ENCODE measurements at regions not wholly inside any gene's neighbourhood (a gene's known extent, or its start where the extent isn't known, plus 50 kb on each side); places are given as distances from the start of the nearest gene placed in this dataset.

- H3K9ac ChIP-seq (ENCODE audit: low read length), result no peak overlapping the region
- H3K9me2 ChIP-seq (replicated peaks; ENCODE audit: low read length), result no peaks in the 10 kb centered on the region
- ChIA-PET CTCF (no interaction called here), POLR2A (ENCODE audit: unreplicated experiment) (no interaction called here)
- no TSS peak for BruUV-seq (replicated peaks)
- H3K4me1 ChIP-seq (ENCODE audit: insufficient read depth, low read length), result no peaks in the 10 kb centered on the region
- H4K20me1 ChIP-seq (ENCODE audit: low read length), result no peaks in the 10 kb centered on the region
- no peak overlapping the region for H3K4me3 ChIP-seq (ENCODE audit: low read length)
- intact Hi-C loops (cut with micrococcal nuclease), result no loop called here
- DNase-seq (no peak), ATAC-seq (no peak)
- H3K36me3 ChIP-seq (ENCODE audit: low read depth, low read length), result no peaks in the 10 kb centered on the region
- TF ChIP-seq EZH2 (IDR thresholded peaks at IDR 0.05; ENCODE audit: low read length, unreplicated experiment) (no peak), CTCF (conservative IDR thresholded peaks at IDR 0.05; ENCODE audit: low read depth, low read length) (no peak), EZH2phosphoT487 (IDR thresholded peaks at IDR 0.05; ENCODE audit: borderline replicate concordance, low read length) (no peak)
- H3K27ac ChIP-seq (ENCODE audit: low read length), result no peak overlapping the region
- no peaks in the 10 kb centered on the region for H3F3A ChIP-seq (ENCODE audit: low read length, unreplicated experiment)
- no peaks in the 10 kb centered on the region for H3K79me2 ChIP-seq (ENCODE audit: low read length)
- no peaks in the 10 kb centered on the region for H3K27me3 ChIP-seq (ENCODE audit: low read length)
- H2AFZ ChIP-seq (ENCODE audit: low read length), result no peak overlapping the region
- H3K9me3 ChIP-seq (ENCODE audit: low read length), result no peaks in the 10 kb centered on the region
- H3K4me2 ChIP-seq (ENCODE audit: low read length), result no peak overlapping the region
Observed at GRCh38 chr16:5572056-5572455, 474.5 kb upstream of the EEF2KMT start.

- Histone ChIP-seq H3K4me3 (ENCODE audit: low read length) (no peak overlapping the region), H3K27ac (ENCODE audit: low read length) (no peak overlapping the region), H3K4me1 (ENCODE audit: insufficient read depth, low read length) (no peaks in the 10 kb centered on the region), H3K79me2 (ENCODE audit: low read length) (no peaks in the 10 kb centered on the region), H3K9me2 (replicated peaks; ENCODE audit: low read length) (no peaks in the 10 kb centered on the region), H4K20me1 (ENCODE audit: low read length) (no peaks in the 10 kb centered on the region), H3K9ac (ENCODE audit: low read length) (no peak overlapping the region), H3K36me3 (ENCODE audit: low read depth, low read length) (no peaks in the 10 kb centered on the region), H3K4me2 (ENCODE audit: low read length) (no peak overlapping the region), H3F3A (ENCODE audit: low read length, unreplicated experiment) (no peaks in the 10 kb centered on the region), H2AFZ (ENCODE audit: low read length) (no peak overlapping the region), H3K27me3 (ENCODE audit: low read length) (no peaks in the 10 kb centered on the region), H3K9me3 (ENCODE audit: low read length) (no peaks in the 10 kb centered on the region)
- DNase-seq (no peak), ATAC-seq (no peak)
- TF ChIP-seq CTCF (conservative IDR thresholded peaks at IDR 0.05; ENCODE audit: low read depth, low read length), result no peak
- TF ChIP-seq EZH2 (IDR thresholded peaks at IDR 0.05; ENCODE audit: low read length, unreplicated experiment), result no peak
- TF ChIP-seq EZH2phosphoT487 (IDR thresholded peaks at IDR 0.05; ENCODE audit: borderline replicate concordance, low read length), result no peak
- POLR2A ChIA-PET (ENCODE audit: unreplicated experiment), result no interaction called here
- BruUV-seq (replicated peaks), result no TSS peak
- intact Hi-C loops (cut with micrococcal nuclease), result no loop called here
- CTCF ChIA-PET, result no interaction called here
Observed at GRCh38 chr16:5571446-5571845, 473.9 kb upstream of the EEF2KMT start.

GRCh38 chr16:5561800-5562199, 464.2 kb upstream of the EEF2KMT start:
- Histone ChIP-seq H3K27me3 (ENCODE audit: low read length) (no peaks in the 10 kb centered on the region), H3K4me1 (ENCODE audit: insufficient read depth, low read length) (no peaks in the 10 kb centered on the region), H3K79me2 (ENCODE audit: low read length) (no peaks in the 10 kb centered on the region), H3K4me3 (ENCODE audit: low read length) (no peak overlapping the region), H3F3A (ENCODE audit: low read length, unreplicated experiment) (no peaks in the 10 kb centered on the region), H3K4me2 (ENCODE audit: low read length) (no peak overlapping the region), H3K9me3 (ENCODE audit: low read length) (no peaks in the 10 kb centered on the region), H4K20me1 (ENCODE audit: low read length) (no peaks in the 10 kb centered on the region), H2AFZ (ENCODE audit: low read length) (no peak overlapping the region), H3K9me2 (replicated peaks; ENCODE audit: low read length) (no peaks in the 10 kb centered on the region), H3K9ac (ENCODE audit: low read length) (no peak overlapping the region), H3K27ac (ENCODE audit: low read length) (no peak overlapping the region), H3K36me3 (ENCODE audit: low read depth, low read length) (no peaks in the 10 kb centered on the region)
- ATAC-seq, result no peak
- BruUV-seq (replicated peaks), result no TSS peak
- TF ChIP-seq EZH2phosphoT487 (IDR thresholded peaks at IDR 0.05; ENCODE audit: borderline replicate concordance, low read length) (no peak), CTCF (conservative IDR thresholded peaks at IDR 0.05; ENCODE audit: low read depth, low read length) (no peak), EZH2 (IDR thresholded peaks at IDR 0.05; ENCODE audit: low read length, unreplicated experiment) (no peak)
- POLR2A ChIA-PET (ENCODE audit: unreplicated experiment), result no interaction called here
- CTCF ChIA-PET, result no interaction called here
- DNase-seq, result no peak
- intact Hi-C loops (cut with micrococcal nuclease), result no loop called here
